NCI-H345 treated with DMSO at 0.1 percent for 48 hours (cell line): ENCODE measurements at regions not wholly inside any gene's neighbourhood (a gene's known extent, or its start where the extent isn't known, plus 50 kb on each side); places are given as distances from the start of the nearest gene placed in this dataset.
"Not testable (repeated sequence)": the region's sequence is repeated elsewhere in the genome, so short reads cannot be mapped to it uniquely, and the experiment has no call there.

Experiments
- DNase-seq: peaks from one replicate; lab custom pipeline; 2025; ENCODE audit not compliant: unreplicated experiment; lab: John Stamatoyannopoulos, UW

DNA sequence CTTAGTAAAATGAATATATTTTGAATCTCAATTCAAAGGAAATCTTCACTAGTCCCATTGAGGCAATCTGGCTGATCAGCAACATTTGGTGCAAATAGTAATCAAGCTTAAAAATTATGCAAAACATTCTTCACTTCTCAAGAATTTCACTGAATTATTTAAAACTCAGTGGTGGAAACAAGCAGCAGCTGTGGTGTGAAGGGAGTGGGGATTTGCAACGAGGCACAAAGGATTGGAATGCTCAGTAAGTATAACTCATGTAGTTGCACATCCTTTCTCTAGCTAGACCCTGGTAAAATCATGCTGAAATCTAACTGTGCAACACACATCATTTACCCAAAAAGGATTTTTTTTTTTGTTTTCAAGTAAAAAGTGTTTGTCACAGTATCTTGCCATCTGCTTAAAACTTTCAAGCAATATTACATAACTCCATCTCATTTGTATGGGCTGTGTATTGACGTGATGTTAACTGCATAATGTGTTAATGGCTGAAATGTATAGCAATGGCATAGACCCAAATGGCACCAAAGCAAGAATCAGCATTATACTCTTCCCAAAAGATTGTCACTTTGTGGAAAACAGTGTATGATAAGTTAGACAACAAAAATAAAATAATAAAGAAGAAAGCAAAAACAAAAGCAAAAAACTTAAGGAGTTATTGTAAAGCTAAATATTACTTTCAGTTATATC, 816.6 kb downstream of the EPHA3 start:
- no peak for DNase-seq

DNA sequence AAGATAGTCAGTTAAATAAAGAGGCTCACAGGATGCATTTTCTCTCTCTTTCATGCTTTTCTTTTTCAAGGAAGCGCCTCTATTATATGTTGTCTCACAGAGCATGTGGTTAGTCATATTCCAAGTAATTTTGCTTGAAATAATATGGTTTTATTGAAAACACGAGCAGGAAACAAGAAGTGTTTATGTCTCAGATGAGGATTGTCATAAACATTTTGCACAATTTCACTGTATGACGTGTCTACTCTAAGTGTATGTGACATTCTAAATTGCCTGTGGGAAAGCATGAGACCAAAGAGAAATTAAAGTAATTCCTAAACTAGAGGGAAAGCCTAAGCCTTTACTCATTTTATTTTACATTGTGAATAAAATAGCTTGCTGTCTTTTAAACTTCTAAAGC, 818.6 kb downstream of the EPHA3 start:
- DNase-seq, result no peak

DNA sequence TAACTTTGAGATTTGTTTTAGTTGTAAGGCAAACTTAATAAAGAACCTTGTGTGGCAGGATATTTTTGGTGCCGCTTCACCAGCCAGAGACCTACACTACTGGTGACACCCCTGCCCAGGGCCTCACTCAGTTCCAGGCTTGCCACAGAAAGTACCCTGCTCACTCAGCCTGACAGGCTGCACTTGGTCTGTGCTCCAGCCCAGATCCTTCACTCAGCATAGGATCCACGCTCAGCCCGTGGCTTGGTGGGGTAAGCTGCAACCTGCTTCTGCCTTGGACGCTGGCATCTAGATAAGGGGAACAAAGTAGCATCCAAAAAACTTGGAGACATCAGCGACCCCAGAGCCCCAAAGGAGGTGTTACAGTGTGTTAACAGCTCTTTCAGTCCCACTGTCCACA, 825.5 kb downstream of the EPHA3 start:
- DNase-seq, result no peak

DNA sequence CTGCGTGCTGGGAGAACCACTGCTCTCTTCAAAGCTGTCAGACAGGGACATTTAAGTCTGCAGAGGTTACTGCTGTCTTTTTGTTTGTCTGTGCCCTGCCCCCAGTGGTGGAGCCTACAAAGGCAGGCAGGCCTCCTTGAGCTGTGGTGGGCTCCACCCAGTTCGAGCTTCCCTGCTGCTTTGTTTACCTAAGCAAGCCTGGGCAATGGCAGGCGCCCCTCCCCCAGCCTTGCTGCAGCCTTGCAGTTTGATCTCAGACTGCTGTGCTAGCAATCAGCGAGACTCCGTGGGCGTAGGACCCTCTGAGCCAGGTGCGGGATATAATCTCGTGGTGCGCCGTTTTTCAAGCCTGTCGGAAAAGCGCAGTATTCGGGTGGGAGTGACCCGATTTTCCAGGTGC, 837.0 kb downstream of the EPHA3 start:
- DNase-seq, result not testable (repeated sequence)

DNA sequence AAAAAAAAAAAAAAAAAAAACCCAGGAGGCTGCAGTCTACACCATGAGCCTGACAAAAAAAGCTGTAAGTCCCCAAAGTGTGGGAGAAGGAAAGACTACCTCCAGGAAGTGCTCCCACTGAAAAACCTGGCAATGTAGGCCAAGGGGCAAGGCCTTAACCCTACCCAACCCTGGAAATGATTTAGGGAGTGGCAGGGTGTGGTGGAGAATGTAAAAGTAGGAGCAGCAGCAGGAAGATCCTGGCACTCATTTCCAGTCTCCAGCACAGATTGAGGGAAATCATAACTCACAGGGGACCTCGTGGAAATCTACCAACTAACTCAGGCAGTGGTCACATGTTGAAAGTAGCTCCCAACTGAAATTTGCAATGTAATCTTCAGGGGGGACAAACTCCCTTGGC, 839.5 kb downstream of the EPHA3 start:
- DNase-seq, result no peak

DNA sequence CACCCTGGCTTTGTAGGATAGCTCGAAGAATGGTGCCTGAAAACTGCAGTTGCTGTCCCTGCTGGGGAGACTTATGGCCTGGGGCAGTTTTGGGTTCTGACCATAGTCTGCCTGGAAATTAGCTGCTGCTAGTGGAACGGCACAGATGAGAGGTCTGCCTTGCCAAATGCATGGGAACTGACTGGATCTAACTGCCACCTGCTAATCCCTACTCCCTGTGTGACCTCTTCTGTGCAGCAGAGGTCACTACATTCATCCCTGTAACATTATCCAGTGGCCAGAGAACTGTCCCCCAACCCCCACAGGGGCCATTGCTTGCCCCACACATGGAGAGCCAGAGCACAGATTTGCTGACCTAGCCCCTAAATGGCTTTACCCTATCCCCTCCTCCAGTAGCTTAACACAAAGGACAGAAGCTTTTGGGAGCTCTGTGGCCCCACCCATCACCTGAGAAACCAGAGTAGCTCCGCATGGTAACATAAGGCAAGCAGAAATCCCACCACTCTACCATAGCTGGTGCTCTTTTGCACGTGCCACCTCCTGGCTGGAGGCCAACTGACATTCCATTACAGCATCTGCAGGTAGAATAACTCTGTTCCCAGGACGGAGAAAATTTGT, 840.0 kb downstream of the EPHA3 start:
- DNase-seq, result no peak

DNA sequence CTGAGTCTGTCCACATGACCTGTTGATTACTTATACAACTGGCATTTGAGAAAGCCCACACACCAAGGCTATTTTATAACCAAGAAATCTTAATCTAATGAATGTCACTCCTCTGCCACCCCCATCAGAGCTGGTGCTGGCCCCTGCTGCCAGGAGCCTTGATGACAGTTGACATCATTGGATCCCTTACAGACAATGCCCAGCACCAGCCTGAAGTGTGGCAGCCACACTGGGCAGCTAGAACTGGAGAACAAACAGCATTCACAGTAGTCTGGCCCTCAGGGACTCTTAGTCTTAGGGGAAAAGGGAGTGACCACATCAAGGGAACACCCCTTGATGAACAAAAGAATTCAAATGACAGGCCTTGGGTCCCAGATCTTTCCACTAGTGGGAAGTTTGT, 840.6 kb downstream of the EPHA3 start:
- no peak for DNase-seq

DNA sequence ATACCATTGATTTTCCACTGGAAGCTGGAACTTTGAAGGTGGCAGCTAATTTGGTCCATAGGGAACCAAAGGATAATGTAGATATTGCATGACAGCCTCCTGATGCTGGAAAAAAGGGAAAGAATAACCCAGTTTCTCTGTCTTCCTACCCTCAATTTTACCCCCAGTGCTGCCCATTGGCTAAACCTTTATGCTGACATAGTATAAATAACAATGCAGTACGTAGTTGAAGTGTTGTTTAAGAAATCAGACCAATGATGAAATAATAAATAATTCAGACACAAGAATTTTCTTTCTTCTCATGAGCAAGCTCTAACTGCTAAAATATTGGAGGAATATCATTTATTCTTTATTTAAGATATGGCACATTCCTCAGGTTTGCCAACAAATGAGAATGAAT, 843.4 kb downstream of the EPHA3 start:
- DNase-seq, result no peak

DNA sequence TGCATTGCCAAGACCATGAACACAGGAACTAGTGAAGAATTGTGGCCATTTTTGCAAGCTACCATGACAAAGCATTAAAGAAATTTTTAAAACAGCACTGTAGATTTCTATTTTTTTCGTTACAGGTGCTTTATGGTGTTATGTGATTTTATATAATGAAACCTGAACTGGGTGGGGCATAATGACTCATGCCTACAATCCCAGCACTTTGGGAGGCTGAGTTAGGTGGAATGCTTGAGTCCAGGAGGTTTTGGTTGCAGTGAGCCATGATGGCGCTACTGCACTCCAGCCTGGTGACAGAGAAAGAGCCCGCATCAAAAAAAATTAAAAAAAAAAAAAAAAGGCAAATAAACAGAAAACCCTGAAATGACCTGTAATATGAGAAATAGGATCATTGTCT, 846.7 kb downstream of the EPHA3 start:
- no peak for DNase-seq

DNA sequence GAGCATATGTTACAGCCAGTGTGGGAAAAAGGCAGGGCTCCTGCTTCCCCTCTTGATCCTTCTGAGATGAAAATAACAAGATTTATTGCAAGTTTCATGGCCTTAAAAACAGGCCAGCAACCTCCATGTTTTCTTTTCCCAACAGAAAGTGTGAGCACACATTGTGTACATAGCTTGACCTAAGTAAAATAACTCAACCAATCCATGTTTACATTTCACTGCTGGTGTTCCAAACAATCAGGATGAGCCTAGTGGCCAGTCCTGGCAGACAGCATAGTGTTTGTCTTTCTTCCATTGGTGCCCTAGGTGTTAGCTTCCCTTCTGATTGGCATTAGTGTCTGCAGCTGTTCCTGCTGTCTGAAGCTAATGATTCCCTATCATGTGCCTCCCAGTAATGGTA, 847.7 kb downstream of the EPHA3 start:
- no peak for DNase-seq

DNA sequence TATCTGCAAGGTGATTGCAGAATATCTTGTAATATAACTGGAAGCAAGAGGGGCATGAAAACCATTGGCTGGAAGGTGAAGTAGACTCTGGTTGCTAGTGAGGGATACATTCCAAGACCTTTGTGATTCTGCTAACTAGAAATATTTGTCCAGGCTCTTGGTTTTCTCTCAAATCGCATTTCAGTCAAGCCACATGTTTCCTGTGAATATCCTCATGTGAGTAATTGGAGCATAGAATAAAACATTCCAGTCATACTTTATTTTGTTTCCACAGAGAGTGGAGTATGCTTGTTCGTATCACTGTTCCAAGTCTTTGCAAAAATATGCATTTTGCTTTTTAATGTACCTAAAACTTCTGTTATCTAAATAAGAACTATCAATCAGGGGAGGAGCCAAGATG, 850.0 kb downstream of the EPHA3 start:
- no peak for DNase-seq

DNA sequence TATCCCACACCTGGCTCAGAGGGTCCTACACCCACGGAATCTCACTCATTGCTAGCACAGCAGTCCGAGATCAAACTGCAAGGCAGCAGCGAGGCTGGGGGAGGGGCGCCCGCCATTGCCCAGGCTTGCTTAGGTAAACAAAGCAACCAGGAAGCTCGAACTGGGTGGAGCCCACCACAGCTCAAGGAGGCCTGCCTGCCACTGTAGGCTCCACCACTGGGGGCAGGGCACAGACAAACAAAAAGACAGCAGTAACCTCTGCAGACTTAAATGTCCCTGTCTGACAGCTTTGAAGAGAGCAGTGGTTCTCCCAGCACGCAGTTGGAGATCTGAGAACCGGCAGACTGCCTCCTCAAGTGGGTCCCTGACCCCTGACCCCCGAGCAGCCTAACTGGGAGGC, 850.7 kb downstream of the EPHA3 start:
- not testable (repeated sequence) for DNase-seq

DNA sequence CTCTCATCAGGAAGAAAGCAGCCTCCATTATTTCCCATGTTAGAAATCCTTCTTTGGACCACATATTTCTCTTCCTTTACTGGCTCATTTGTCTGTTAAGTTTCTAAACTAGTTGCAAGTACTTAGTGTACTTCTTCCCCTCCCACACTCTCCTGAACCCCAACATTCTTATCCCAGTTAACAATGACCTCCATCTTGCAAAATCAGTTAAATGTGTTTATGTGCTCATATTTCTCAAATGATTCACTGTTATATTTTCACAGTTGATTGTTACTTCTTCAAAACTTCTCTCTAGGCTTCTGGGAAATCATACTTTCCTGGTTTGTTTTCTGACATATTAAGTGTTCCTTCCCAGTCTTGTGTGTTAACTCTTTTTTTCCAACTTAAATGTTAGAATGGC, 856.9 kb downstream of the EPHA3 start:
- no peak for DNase-seq

DNA sequence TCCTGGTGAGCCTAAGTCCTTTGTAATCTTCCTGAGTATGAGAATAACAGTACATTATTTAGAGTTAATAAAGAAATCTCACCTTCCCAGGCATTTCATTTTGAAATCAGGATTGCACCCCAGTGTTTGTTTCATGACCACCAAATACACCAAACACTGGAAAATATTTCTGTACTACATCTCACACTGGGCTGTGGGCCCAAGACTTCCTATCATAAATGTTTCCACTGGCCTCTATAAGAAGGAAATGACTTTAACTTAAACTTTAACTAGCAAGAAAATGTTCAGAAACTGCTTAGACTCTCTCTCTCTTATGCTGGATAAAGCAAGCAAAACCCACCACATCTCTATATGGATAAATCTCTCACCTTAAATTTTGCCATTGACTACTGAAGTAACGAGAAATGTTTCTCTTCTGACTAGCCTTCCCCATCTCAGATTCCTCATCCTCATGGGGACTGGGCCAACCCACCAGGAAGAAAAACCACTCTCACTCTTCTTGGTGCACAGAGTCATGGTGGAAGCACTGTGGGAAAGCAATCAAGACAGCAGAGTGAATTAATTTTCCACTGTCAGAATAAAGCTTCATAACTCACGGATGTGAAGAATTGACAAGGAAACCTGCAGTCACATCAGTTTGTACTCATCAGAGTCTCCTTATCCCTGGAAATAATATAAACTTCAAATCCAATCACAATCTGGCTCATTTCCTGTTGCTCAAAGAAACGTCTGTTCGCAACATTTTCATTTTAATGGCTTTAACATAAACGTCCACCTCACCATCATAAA, 859.6 kb downstream of the EPHA3 start:
- DNase-seq, result no peak

DNA sequence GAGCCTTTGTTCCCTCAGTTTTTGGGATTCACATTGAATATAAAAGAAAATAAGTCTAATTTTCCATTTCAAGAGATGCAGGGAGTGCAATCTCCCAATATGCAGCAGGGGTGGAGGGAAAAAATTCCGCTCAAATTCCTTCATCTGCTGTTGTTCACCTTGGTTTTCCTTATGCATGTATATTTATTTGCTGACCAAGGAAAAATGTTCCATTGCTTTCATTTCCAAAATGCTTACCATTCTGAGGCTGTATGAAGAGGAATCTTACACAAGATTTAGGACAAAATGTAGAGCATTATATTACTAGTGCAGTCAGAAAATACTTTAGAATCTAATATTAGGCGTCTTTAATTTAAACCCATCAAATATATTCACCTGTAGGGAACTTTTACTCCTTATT, 863.9 kb downstream of the EPHA3 start:
- no peak for DNase-seq

DNA sequence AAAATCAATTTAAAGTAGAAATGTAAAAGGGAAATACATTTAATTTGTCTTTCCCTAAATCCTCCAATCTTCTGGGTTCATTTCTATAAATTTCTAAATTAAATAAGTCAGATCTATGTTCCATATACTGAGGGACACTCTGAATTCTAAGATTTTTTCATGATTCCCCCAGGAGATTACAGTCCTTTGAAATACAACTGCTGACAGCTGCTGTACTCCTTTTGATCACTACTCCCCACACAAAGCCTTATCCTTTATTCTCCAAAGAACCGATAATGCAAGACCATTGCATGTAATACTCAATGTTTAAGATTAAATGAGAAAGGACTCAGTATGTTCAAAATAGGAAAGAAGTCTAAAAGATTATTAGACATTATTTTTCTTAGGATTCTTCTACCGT, 865.7 kb downstream of the EPHA3 start:
- DNase-seq, result no peak

DNA sequence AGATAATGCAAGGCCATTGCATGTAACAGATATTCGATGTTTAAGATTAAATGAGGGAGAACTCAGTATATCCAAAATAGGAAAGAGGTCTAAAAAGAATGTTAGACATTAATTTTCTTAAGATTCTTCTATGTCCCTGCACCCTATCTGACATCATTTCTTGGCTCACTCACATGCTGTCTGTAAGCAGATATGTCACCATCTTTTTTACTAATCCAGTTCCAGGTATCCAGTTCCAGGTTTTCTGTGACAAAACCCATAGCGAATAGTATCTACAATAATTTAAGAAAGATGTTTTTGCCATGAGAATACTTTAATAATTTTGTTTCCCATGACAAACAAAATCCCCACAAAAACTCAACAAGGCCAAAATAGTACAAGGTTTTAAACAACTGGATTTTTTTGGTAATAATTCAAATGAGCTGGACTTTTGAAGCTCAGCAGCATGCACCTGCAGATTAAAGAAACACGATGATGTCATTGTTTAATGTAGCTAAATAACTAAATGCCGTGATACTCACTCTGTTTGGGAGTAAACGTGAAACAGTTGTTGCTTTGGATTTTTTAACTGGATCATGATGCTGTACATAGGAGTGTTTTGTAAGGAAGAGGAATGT, 867.6 kb downstream of the EPHA3 start:
- no peak for DNase-seq

DNA sequence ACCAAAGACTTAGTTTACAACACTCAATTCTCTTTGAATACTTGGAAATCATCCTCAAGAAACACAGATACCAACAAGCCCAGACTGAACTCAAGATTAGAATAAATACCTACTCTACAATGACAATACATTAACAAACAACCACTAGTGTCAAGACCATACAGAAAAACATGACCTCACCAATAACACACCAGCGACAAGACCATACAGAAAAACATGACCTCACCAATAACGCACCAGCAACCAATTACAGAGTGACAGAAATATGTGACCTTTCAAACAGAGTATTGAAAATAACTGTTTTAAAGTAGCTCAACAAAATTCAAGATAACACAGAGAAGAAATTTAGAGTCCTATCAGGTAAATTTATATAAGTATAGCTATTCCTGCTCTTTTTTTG, 876.0 kb downstream of the EPHA3 start:
- DNase-seq, result no peak

DNA sequence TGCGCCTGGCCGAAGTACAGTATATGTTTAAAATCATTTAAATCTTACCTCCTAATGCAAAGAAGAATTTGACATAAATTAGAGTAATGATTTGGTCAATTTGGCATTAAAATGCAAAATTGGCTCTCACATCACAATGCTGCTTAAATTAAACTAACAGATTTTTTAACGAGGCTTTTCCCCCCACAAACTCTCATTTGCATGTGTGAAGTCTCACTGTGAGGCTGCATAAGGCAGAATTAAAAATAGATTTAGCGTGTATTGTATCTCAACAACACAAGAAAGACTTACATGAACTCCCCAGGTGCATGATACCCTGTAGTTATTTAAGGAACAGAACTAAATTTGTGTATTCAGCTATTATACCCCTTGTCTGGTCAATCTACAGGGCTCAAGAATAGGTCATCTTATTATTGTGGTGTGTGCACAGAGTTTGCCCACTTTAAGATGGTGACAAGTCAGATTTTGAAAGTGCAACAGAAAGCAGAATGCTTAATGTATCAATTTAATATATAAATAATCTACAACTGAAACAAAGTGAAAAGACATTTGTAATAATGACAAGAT, 897.9 kb downstream of the EPHA3 start:
- DNase-seq, result no peak

DNA sequence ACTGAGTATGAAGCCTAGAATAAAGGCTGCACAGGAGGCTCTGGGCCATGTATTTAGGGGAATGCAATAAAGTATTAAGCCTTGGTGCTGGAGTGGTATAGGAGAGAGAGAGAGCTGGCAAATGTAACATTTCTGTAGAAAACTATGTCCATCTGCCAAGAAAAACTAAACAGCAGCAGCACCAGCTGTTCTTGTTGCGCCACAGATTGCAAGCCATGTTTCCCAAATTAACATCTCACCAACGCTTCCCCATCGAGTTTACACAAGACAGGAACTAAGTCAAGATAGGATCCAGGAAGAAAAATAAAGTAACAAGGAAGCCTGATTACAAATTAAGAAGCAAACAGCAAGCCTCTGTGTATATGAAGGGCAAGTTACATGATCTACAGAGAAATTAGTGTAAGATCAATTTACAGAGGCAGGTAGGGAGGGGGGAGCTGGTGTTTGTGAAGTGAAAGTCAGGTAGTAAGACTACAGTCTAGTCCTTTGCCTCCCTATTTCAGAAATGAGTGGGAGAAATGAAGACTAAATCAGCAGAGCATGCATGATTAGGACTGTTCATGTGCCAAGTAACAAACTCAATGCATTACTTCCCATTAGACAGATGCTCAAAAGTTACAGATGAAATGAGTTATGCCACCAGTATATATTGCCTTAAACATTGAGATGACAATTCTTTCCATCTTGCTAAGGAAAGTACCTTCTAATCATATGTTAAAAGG, 900.5 kb downstream of the EPHA3 start:
- DNase-seq, result no peak

DNA sequence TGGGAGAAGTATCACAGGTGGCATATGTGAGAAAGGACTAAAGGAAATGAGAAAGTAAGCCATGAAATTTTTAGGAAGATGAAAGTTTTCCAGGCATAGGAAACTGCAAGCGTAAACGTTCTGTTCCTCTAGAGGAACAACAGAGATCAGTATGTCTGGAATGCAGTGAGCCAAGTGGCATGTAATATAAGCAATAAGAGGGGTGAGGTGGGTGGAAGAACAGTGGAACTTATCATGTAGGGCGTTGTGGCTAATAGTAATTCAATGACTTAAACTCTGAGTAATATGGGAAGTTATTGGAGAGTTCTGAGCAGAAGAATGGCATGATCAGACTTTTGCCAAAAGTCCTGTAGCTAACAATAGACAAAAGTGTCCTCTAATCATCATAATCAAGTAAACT, 902.9 kb downstream of the EPHA3 start:
- DNase-seq, result no peak
